Fibroblast of lung (primary cell): ENCODE measurements at regions not wholly inside any gene's neighbourhood (a gene's known extent, or its start where the extent isn't known, plus 50 kb on each side); places are given as distances from the start of the nearest gene placed in this dataset.

Source experiments
- CTCF ChIP-seq, 2 donors: IDR thresholded peaks in 1 of 2; conservative IDR thresholded peaks in 1 of 2; 1 replicate in 1 of 2; 2 replicates in 1 of 2; pipeline ENCODE4 v1.5.1; 2011 to 2012; ENCODE audit warnings: low read length in 2 of 2, control low read depth in 1 of 2, inconsistent platforms in 1 of 2, low read depth in 1 of 2, mild to moderate bottlenecking in 1 of 2
- EZH2 ChIP-seq: IDR thresholded peaks from 2 replicates; pipeline ENCODE4 v1.5.1; 2012; ENCODE audit warnings: low read length, control low read depth, mild to moderate bottlenecking; ENCODE audit errors: missing control alignments

DNA sequence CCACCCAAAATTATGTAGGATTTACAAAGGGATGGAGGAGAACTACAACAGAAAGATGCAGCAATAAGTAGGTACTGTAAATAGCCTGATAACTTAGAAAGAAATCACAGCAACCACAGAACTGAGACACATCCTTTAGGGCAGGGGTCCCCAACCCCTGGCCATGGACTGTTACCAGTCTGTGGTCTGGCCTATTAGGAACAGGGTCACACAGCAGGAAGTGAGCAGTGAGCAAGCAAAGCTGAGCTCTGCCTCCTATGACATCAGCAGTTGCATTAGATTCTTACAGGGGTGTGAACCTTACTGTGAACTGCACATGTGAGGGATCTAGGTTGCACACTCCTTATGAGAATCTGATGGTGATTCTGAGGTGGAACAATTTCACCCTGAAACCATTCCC, 997.6 kb downstream of the DIAPH3 start:
- no peak for TF ChIP-seq CTCF (conservative IDR thresholded peaks at IDR 0.05 in 1 of 2, IDR thresholded peaks at IDR 0.05 in 1 of 2; ENCODE audit: low read depth in 1 of 2, low read length in 2 of 2)
- TF ChIP-seq EZH2: no peak
